ENCODE measurements at regions not wholly inside any gene's neighbourhood (a gene's known extent, or its start where the extent isn't known, plus 50 kb on each side); places are given as distances from the start of the nearest gene placed in this dataset.
A peak's percentile ranks its signal among the peaks of the same experiment; 100 is the strongest.
"Not testable (repeated sequence)": the region's sequence is repeated elsewhere in the genome, so short reads cannot be mapped to it uniquely, and the experiment has no call there.

DNA sequence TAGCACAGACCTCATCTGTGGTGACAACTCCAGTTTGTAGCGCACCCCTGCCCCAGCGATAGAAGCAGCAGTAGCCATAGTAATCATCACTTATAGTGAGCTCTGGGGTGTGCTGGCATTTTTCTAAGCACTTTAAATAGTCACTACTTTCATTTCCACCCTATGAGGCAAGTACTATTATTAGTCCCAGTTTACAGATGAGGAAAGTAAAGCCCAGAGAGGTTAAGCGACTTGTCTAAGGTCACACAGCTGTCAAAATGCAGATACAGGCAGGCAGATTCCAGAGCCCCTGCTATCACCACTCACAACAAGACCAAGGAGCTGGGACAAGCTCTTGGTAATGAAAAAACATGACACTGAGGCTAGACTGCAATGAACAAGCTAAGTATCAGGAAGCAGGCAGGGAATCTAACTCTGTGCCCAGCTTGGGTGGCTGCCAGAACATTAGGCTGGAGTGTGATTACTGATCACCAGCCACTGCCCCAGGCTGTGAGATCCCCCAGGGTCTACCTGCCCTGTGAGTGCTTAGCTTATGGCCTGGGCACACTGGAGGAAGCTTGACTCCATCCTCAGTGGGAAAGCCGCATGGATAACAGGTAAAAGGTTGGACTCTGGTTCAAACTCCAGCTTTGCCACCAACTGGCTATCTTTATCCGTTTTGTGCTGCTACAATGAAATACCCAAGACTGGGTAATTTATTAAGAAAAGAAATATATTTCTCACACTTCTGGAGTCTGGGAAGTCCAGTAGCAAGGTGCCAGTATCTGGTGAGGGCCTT is 561.1 kb downstream of the MN1 start:
- DNase-seq, result no peak

DNA sequence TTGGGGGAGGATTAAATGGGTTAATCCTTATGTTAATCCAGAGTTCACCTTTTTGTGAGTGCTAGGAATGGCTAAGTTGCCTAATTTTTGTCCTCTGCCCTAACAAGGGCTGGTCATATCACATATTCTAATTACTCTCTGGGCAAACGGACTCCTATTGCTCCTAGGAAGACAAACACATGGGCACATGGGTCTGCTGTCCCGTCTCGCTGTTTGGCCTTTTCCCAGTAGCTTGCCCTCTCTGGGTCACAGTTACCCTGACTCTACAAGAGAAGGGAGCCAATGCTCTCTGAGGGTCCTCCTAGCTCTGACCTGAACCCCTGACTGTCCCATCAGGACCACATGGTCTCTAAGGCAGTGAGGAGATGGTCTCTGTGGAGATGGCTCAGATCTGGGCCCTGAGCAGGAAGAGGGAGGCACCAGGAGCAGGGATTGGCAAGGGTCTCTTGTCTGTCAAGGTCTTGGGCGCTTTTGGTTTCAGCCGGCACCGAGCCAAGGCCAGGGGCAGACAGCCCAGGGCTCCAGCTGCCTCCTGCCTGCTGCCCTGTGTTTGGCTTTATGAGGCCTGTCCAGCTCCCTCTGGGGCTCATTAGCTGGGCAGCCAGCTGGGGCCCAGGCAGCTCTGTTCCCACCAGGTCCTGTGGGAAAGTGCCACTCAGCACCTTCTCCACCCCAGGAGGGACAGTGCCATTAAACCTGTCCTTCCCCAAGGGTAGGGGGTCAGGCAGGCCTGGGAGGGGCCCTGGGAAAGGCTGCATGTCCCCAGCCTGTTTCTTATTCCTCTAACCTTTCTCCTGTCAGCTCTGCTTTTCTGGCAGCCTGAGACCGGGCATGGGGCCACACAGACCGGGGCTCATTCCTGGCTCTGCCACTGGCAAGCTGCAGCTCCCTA is 559.9 kb downstream of the MN1 start:
- DNase-seq, result peak in 32 of 56 donors; percentile 3 to 69 (median 30)

DNA sequence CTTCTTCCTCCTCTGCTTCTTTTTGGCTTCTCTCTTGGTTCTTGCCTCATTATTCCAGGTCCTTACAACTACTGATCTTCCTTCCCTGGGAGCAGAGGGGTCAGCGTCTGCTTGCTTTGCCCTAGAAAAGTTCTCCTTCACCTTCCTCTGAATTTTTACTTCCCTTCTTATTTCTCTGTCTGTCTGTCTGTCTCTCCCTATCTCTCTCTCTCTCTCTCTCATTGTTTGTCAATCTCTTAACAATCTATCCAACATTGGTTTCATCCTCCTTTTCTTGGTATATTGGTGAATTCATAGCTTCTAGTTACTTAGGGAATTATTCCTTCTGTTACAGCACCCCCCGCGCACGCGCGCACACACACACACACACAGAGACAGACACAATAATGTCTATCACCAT is 559.1 kb downstream of the MN1 start:
- DNase-seq, result no peak

GRCh38 chr22:27242917-27243589 is 558.5 kb downstream of the MN1 start:
- no peak for DNase-seq

DNA sequence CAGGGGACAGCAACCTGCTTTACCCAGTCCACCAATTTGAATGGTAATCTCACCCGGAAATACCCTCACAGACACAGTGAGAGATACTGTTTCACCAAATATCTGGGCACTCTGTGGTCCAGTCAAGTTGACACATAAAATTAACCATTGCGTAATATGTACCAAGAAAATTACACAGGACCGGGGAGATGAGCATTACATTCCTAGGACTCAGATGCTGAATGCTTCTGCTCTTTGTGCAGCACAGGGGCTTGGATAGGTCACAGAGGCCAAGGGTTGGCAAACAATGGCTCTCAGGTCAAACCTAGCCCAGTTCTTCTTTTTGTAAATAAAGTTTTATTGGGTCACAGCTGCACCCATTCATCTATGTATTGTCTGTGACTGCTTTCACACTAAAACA is 557.2 kb downstream of the MN1 start:
- DNase-seq, result no peak

- DNase-seq, result no peak
These were observed 556.5 kb downstream of the MN1 start for GRCh38 chr22:27245056-27245455.

DNA sequence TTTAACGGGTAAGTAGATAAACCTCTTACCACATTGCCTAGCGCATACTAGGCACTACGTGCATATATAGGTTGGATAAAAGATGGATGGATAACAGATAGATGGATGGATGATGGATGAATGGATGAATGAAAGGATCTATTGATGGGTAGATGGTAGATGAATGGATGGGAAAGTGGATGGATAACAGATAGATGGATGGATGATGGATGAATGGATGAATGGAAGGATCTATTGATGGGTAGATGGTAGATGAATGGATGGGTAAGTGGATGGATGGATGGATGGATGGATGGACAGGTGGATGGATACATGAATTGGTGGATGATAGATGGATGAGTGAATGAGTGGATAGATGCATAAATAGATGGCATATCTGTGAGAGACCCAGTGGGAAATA is 555.0 kb downstream of the MN1 start:
- no peak for DNase-seq

DNA sequence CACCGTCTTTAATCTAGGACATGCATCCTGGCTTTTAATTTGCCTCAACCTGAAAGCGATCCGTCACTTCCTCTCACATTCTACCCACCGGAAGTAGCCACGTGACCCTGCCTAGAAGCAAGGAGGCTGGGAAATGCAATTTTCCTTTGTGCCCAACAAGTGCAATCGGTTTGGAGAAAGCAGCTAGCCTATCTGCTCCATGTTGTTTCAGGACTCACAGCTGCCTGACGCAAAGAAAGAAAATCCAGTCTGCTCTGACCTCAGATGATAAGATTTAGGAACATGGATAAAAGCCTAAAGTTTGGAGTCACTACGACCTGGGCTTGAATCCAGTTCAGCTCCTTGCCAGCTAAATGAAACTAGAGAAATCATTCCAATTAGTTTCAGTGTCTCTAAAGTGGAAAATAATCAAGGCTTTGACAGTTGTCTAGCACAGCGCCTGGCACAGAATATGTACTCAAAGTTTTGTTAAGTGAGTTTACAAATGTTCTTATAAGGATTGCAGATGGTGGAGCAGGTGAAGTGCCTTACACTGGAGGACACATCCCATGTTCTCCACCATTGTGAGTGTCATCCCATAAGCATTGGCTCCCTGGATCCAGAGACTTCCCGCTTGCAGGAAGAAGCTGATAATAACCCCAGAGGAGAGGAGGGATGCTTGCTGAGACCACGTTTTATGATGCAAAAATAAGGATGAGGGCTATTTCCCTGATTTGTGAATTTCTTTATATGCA is 553.7 kb downstream of the MN1 start:
- no peak for DNase-seq

- no peak for DNase-seq
These were observed 551.1 kb downstream of the MN1 start for GRCh38 chr22:27250418-27250817.

DNA sequence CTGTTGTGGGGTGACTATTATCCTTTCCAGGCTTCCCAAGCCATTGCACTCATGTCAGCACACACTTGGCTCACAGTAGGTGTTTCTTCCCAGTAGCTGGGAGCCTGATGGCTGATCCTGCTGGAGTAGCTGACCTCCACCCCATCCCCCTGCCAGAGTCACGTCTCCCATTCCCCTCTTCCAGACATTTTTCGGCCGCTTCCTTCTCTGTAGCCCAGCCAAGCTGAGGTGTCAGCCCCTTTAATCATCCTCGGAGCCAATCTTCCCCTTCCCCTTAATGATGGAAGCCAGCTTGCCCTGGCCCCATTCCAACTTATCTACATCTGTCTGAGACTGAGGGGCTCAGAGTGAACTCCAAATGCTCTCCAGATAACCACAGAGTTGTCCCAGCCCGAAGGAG is 550.7 kb downstream of the MN1 start:
- DNase-seq, result no peak

- DNase-seq, result no peak
These were observed 550.0 kb downstream of the MN1 start for GRCh38 chr22:27251563-27251962.

GRCh38 chr22:27252282-27253049 is 549.1 kb downstream of the MN1 start:
- DNase-seq, result no peak

- no peak for DNase-seq
These were observed 548.3 kb downstream of the MN1 start for GRCh38 chr22:27253108-27253902.

GRCh38 chr22:27254063-27254462 is 547.5 kb downstream of the MN1 start:
- not testable (repeated sequence) for DNase-seq

DNA sequence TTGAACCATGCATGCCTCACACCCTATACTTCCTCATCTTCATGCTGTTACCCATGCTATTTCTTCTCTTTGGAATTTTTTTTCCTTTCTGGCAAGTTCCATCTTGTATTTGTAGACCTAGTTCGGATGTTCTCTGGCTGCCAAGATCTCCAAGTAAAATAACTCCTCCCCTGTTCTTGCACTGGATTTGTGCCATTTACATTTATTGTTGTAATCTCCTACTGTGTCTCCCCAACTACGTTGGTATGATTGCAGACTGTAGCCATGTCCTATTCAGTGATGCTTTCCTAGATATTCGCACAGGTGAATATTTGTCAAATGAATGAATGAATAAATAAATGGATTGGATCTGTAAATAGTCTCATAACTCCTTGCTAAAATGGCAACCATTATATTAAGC is 546.0 kb downstream of the MN1 start:
- no peak for DNase-seq

- no peak for DNase-seq
These were observed 543.6 kb downstream of the MN1 start for GRCh38 chr22:27257987-27258386.

DNA sequence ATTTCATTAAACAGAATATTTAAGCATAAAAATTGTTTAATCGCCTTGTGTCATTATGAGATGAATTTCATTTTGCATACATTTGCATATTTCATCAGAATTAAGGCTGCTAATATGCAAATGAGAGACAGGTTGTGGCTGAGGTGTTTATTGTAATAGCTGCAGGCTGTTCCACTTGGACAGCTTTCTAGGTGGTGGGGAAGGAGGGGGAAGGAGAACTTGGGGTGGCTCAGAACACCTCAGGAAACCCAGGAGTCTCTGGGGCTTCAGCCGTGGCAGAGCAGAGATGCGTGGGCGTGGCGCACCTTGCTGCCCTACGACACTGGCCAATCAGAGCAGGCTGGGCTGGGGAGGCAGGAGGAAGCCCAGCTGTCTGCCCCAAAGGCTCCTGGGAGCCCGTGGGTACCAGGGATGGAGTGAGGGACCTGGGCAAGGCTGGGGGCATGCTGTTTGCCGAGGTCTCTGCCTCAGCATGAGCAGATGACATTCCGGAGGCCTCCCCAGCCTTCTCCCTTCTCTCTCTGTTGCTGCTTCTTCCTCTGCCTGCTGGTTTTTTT is 542.9 kb downstream of the MN1 start:
- DNase-seq, result no peak

DNA sequence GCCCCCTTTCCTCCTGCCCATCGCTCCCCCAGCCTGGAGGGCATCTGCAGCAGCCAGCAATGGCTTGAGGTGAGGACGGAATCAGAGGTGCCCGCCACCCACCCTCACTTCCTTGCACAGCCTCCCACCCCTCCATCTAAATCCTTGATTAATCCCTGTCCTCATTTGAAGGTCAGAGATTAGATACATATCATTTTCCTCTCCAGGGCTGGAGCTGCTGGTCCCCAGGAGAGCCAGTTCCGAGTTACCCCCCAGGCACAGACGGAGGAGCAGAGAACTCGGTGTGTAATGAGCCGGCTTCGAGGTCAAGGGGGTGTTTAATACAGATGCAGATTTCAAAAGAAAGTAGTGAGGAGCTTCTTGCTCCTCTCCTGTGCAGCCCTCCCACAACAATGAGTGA is 542.1 kb downstream of the MN1 start:
- DNase-seq, result no peak

GRCh38 chr22:27260087-27260698 is 541.4 kb downstream of the MN1 start:
- no peak for DNase-seq

Data from nucleus accumbens (tissue), 56 donors.